ENCODE measurements at regions not wholly inside any gene's neighbourhood (a gene's known extent, or its start where the extent isn't known, plus 50 kb on each side); places are given as distances from the start of the nearest gene placed in this dataset.

- Histone ChIP-seq H3K9me3 (ENCODE audit: low read length) (no peaks in the 10 kb centered on the region), H3K9me2 (ENCODE audit: insufficient read depth, low read length) (no peaks in the 10 kb centered on the region), H3K4me2 (ENCODE audit: low read length) (no peak overlapping the region), H3F3A (ENCODE audit: insufficient read depth, low read length, poor library complexity, severe bottlenecking) (no peaks in the 10 kb centered on the region), H3K27ac (ENCODE audit: low read length) (no peak overlapping the region), H4K20me1 (ENCODE audit: insufficient read depth) (no peaks in the 10 kb centered on the region), H3K27me3 (ENCODE audit: insufficient read depth, low read depth, low read length) (no peaks in the 10 kb centered on the region), H3K4me3 (ENCODE audit: low read length) (no peak overlapping the region), H2AFZ (ENCODE audit: low read depth, low read length) (no peak overlapping the region), H3K36me3 (ENCODE audit: insufficient read depth, low read length) (no peaks in the 10 kb centered on the region), H3K79me2 (replicated peaks; ENCODE audit: insufficient read depth, low read length) (no peaks in the 10 kb centered on the region), H3K9ac (ENCODE audit: low read length) (no peak overlapping the region)
- no peak for TF ChIP-seq POLR2AphosphoS5 (IDR thresholded peaks at IDR 0.05)
- no peak for TF ChIP-seq RAD21 (conservative IDR thresholded peaks at IDR 0.05)
- TF ChIP-seq MXI1 (conservative IDR thresholded peaks at IDR 0.05; ENCODE audit: poor library complexity, severe bottlenecking), result no peak
- TF ChIP-seq EZH2 (IDR thresholded peaks at IDR 0.05; ENCODE audit: borderline replicate concordance, insufficient read depth, low read length, poor library complexity, severe bottlenecking), result no peak
- TF ChIP-seq SMC3 (conservative IDR thresholded peaks at IDR 0.05; ENCODE audit: poor library complexity), result no peak
- TF ChIP-seq CTCF (IDR thresholded peaks at IDR 0.05; ENCODE audit: poor library complexity, severe bottlenecking), result no peak
- no peak for TF ChIP-seq EP300 (conservative IDR thresholded peaks at IDR 0.05; ENCODE audit: poor library complexity, severe bottlenecking)
- TF ChIP-seq TAF1 (IDR thresholded peaks at IDR 0.05; ENCODE audit: low read depth), result no peak
These were observed 584.1 kb downstream of the AJAP1 start for GRCh38 chr1:5238351-5239130.

GRCh38 chr1:5235355-5235899, 581.0 kb downstream of the AJAP1 start:
- H3K9me2 ChIP-seq (ENCODE audit: insufficient read depth, low read length), result no peaks in the 10 kb centered on the region
- H3K27me3 ChIP-seq (ENCODE audit: insufficient read depth, low read depth, low read length), result no peaks in the 10 kb centered on the region
- H3F3A ChIP-seq (ENCODE audit: insufficient read depth, low read length, poor library complexity, severe bottlenecking), result no peaks in the 10 kb centered on the region
- H3K9ac ChIP-seq (ENCODE audit: low read length), result no peak overlapping the region
- H3K4me3 ChIP-seq (ENCODE audit: low read length), result no peak overlapping the region
- H3K79me2 ChIP-seq (replicated peaks; ENCODE audit: insufficient read depth, low read length), result no peaks in the 10 kb centered on the region
- no peaks in the 10 kb centered on the region for H3K36me3 ChIP-seq (ENCODE audit: insufficient read depth, low read length)
- no peak overlapping the region for H3K27ac ChIP-seq (ENCODE audit: low read length)
- no peak overlapping the region for H3K4me2 ChIP-seq (ENCODE audit: low read length)
- H3K9me3 ChIP-seq (ENCODE audit: low read length), result peaks cover 3% of the 10 kb centered on the region
- no peak for TF ChIP-seq RAD21 (conservative IDR thresholded peaks at IDR 0.05)
- TF ChIP-seq CTCF (IDR thresholded peaks at IDR 0.05; ENCODE audit: poor library complexity, severe bottlenecking), result no peak
- TF ChIP-seq EZH2 (IDR thresholded peaks at IDR 0.05; ENCODE audit: borderline replicate concordance, insufficient read depth, low read length, poor library complexity, severe bottlenecking), result no peak
- no peak for TF ChIP-seq MXI1 (conservative IDR thresholded peaks at IDR 0.05; ENCODE audit: poor library complexity, severe bottlenecking)
- TF ChIP-seq POLR2AphosphoS5 (IDR thresholded peaks at IDR 0.05), result no peak
- TF ChIP-seq EP300 (conservative IDR thresholded peaks at IDR 0.05; ENCODE audit: poor library complexity, severe bottlenecking), result peak; percentile 9
- no peak for TF ChIP-seq SMC3 (conservative IDR thresholded peaks at IDR 0.05; ENCODE audit: poor library complexity)
- TF ChIP-seq REST (IDR thresholded peaks at IDR 0.05; ENCODE audit: borderline replicate concordance), result peak; percentile 77
- TF ChIP-seq TAF1 (IDR thresholded peaks at IDR 0.05; ENCODE audit: low read depth), result no peak
- no peak overlapping the region for H2AFZ ChIP-seq (ENCODE audit: low read depth, low read length)
- no peaks in the 10 kb centered on the region for H4K20me1 ChIP-seq (ENCODE audit: insufficient read depth)
